Stomach smooth muscle (tissue), 2 donors: ENCODE measurements at regions not wholly inside any gene's neighbourhood (a gene's known extent, or its start where the extent isn't known, plus 50 kb on each side); places are given as distances from the start of the nearest gene placed in this dataset.

Experiments used
- H3K27ac ChIP-seq: one replicate; pipeline ENCODE4 v1.7.0; 2013; ENCODE audit warnings: mild to moderate bottlenecking, low read length, inconsistent platforms
- H3K27me3 ChIP-seq, 2 donors: one replicate each; pipeline ENCODE4 v1.7.0; 2013; ENCODE audit warnings: low read length in 2 of 2; ENCODE audit not compliant: insufficient read depth in 2 of 2, control insufficient read depth in 1 of 2
- H3K36me3 ChIP-seq, 2 donors: one replicate each; pipeline ENCODE4 v1.7.0; 2013; ENCODE audit warnings: low read length in 2 of 2; ENCODE audit not compliant: control insufficient read depth in 2 of 2, insufficient read depth in 2 of 2
- H3K4me1 ChIP-seq: one replicate; pipeline ENCODE4 v1.7.0; 2013; ENCODE audit warnings: low read length; ENCODE audit not compliant: control insufficient read depth, insufficient read depth
- H3K4me3 ChIP-seq, 2 donors: one replicate each; pipeline ENCODE4 v1.7.0; 2013; ENCODE audit warnings: low read length in 2 of 2
- H3K9ac ChIP-seq, 2 donors: one replicate each; pipeline ENCODE4 v1.7.0; 2013; ENCODE audit warnings: low read length in 2 of 2, mild to moderate bottlenecking in 1 of 2
- H3K9me3 ChIP-seq, 2 donors: one replicate each; pipeline ENCODE4 v1.7.0; 2013; ENCODE audit warnings: low read length in 2 of 2; ENCODE audit not compliant: control insufficient read depth in 2 of 2
- donor health status: healthy.
- donor health status: Pancreatic carcinoma.

DNA sequence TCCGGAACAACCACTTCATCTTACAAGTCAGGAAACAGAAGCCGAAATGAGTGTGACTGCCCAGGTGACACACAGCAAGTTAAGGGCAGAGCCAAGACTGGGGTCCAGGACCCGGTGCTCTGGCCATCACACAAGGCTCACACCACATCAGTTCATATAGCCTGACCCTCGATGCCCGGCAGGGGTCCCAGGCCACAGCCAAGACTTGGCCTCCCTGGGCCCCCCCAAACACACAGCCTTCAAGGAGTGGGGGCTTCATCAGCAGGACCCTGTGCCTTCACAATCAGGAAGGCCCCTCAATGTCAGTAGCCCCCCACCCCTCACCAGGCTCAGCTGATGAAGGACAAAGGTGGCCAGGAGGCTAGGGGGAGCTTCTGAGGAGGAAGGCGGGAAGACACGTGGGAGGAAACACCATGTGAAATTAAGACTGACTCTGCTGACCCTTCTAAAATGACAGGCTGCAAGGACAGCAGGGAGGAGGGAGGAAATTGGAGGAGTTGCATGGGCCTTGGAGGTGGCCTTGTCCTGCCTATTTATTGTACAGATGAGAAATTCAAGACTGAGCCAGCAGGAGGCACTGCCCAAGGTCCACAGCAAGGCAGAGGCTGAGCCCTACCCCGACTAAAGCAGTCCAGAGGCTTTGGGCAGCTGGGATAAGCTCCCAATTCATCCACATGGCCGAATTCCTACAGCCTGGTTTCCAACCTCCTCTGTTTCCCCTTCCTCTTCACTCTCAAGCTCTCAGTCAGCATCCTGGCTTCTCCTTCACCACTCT is 216.1 kb upstream of the ZMIZ1 start:
- no peaks in the 10 kb centered on the region for H3K36me3 ChIP-seq
- no peaks in the 10 kb centered on the region for H3K27me3 ChIP-seq
- H3K9ac ChIP-seq, result no peak overlapping the region
- no peak overlapping the region for H3K4me3 ChIP-seq
- no peaks in the 10 kb centered on the region for H3K9me3 ChIP-seq
- H3K27ac ChIP-seq, result no peak overlapping the region
- H3K4me1 ChIP-seq, result peaks cover 6% of the 10 kb centered on the region

DNA sequence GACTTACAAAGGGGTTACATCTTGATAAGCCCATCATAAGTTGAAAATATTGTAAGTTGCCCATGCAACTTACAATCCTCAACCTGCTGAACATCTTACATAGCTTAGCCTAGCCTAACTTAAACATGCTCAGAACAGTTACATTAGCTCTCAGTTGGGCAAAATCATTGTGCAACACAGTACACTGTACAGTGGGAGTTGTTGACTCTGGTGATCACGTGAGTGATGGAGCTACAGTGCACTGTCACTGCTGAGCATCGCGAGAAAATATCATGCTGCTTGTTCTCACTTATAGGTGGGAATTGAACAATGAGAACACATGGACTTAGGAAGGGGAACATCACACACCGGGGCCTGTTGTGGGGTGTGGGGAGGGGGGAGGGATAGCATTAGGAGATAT is 214.9 kb upstream of the ZMIZ1 start:
- Histone ChIP-seq H3K9ac (no peak overlapping the region), H3K36me3 (no peaks in the 10 kb centered on the region), H3K4me1 (peaks cover 6% of the 10 kb centered on the region), H3K9me3 (no peaks in the 10 kb centered on the region), H3K27me3 (no peaks in the 10 kb centered on the region), H3K27ac (no peak overlapping the region), H3K4me3 (no peak overlapping the region)

DNA sequence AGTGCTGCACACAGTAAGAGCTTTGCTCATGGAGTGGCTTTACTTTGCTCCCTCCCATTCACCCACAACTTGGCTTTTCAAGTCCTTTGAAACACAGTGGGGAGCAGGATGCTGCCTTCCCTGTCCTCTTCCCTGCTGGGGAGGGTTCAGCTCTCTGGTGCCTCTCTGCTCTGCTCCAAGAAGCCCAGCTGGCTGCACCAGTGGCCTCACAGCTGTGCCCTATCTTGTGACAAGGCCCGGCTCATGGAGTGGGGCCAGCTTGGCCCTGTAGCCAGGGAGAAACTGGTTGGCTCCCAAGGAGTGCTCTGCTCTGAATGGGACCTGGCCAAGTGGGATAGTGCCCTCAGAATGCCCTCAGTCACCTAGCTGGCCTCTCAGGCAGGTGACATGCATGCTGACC is 212.3 kb upstream of the ZMIZ1 start:
- Histone ChIP-seq H3K27me3 (no peaks in the 10 kb centered on the region), H3K27ac (no peak overlapping the region)

DNA sequence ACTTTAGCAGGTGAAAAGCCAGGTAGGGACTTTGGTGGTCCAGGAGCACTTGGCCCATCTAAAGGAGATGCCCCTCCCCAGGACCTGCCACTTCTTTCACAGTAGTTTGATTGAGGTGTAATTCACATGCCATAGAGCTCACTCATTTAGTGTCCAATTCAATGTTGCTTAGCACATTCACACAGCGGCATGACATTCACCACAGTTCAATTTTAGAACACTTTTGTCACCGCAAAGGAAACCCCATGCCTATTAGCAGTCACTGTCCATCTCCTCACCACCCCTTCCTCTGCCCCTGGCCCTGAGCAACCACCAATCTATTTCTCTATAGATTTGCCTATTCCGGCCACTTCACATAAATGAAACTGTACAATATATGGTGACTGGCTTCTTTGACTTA is 211.6 kb upstream of the ZMIZ1 start:
- no peak overlapping the region for H3K4me3 ChIP-seq
- no peak overlapping the region for H3K9ac ChIP-seq
- H3K9me3 ChIP-seq, result no peaks in the 10 kb centered on the region
- no peaks in the 10 kb centered on the region for H3K27me3 ChIP-seq
- peaks cover 6% of the 10 kb centered on the region for H3K4me1 ChIP-seq
- H3K27ac ChIP-seq, result no peak overlapping the region
- H3K36me3 ChIP-seq, result no peaks in the 10 kb centered on the region

More for the DNA sequence above, 212.3 kb upstream of the ZMIZ1 start:
- Histone ChIP-seq H3K9me3 (no peaks in the 10 kb centered on the region), H3K36me3 (no peaks in the 10 kb centered on the region), H3K4me1 (peaks cover 6% of the 10 kb centered on the region), H3K9ac (no peak overlapping the region), H3K4me3 (no peak overlapping the region)

DNA sequence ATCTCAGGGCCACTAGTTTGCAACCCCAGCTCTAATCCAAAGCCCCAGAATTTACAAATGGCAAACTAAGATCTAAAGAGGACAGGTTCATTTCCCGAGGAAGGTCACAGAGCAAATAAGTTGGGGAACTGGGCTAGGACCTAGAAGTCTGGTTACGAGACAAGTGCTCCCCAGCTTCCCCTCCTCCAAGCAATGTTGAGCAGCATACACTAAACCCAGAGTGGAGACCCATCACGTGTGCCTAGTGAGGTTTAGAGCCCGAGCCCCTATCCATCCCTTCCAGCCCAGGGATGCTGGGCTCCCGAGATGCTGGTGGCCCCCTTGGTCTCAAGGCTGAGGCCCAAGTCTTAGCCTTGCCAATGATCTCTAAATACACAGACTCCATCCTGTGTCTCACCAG is 209.5 kb upstream of the ZMIZ1 start:
- no peak overlapping the region for H3K4me3 ChIP-seq
- H3K27ac ChIP-seq, result no peak overlapping the region
- H3K9me3 ChIP-seq, result no peaks in the 10 kb centered on the region
- peaks cover 6% of the 10 kb centered on the region for H3K4me1 ChIP-seq
- H3K27me3 ChIP-seq, result no peaks in the 10 kb centered on the region
- H3K36me3 ChIP-seq, result no peaks in the 10 kb centered on the region
- no peak overlapping the region for H3K9ac ChIP-seq

DNA sequence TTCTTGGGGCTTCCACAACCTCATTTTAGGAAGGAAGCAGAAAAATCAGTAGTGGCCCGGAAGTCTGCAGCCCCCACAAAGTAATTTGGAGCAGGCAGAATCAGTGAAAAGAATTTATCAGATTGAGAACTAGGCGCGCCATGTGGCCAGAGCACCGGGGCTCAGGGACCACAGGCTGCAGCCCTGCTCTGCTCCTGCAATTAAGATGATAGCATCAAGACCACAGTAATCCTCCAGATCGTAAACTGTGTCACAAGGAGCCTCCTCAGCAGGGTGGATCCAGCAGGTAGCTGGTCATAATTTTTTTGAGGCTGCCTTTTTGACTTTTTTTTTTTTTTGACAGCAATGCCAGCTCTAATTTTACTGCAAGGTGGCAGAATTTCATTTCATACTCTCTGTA is 209.0 kb upstream of the ZMIZ1 start:
- H3K4me3 ChIP-seq, result no peak overlapping the region
- H3K4me1 ChIP-seq, result peaks cover 6% of the 10 kb centered on the region
- H3K27me3 ChIP-seq, result no peaks in the 10 kb centered on the region
- H3K27ac ChIP-seq, result no peak overlapping the region
- no peaks in the 10 kb centered on the region for H3K36me3 ChIP-seq
- H3K9me3 ChIP-seq, result no peaks in the 10 kb centered on the region
- H3K9ac ChIP-seq, result no peak overlapping the region

DNA sequence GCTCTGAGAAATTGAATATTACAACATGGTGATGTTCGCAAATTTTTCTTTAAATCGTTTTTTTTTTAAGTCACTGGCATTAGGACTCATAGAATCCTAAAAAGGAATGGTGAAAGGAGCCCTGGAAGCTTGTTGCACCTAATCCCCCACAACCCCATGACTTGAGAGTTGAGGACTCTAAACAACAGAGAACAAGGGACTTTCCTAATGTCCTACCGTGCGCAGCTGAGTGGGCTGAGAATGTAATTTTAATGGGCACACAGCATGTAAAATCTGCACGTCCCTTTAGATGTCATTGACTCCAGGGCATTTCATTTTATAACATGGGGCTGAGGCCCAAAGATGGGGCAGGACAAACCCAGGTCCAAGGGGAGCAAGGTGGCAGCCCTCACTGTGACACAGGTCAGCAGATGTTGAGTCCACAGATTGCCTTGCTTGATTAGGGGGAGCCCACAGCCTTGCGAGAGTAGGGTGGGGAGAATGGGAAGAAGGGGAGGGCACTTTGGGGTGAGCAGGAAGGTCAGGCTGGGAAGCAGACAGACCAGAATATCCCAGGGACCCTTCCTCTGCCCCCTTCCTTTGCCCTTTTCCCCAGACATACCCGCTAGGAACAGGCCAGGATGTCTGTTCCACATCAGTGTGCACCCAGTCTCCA is 208.4 kb upstream of the ZMIZ1 start:
- Histone ChIP-seq H3K9me3 (no peaks in the 10 kb centered on the region), H3K27ac (no peak overlapping the region), H3K4me1 (peaks cover 10% of the 10 kb centered on the region), H3K36me3 (no peaks in the 10 kb centered on the region), H3K9ac (no peak overlapping the region), H3K4me3 (no peak overlapping the region), H3K27me3 (no peaks in the 10 kb centered on the region)

DNA sequence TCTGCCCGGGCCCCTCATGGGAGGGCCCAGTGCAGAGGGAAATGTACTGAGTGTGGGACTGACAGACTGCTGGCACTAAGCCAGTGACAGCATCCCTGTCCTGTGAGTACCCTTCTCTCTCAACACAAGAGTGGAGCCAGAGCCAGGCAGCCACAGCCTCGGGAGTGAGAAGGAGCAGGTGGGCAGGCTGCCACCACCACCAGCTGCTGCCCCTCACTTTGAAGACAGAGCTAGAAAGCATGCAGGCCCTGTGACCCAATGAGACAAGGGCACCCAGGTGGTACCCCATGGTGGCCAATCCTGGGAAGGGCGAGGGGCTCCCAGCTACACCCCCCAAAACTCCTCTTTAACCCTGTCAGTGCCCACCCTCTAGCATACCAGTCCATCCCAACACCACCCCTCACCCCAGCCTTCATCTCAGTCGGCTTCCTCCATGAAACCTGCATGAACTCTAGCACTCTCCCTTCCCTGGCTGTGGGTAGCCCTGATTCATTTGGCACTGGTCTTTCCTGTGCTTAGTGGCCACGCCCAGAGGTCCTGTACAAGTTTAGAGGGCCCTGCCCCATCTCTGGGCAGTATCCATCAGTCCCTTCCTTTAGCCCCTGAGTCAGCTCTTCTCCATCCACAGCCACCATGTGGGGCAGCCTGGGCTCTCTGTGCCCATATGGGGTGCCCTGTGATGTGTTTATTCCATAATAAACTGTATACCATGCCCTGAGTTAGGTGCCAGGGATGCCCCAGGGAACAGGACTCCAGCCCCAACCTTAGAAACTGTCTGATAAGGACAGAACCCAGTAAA is 207.0 kb upstream of the ZMIZ1 start:
- Histone ChIP-seq H3K9me3 (no peaks in the 10 kb centered on the region), H3K27me3 (no peaks in the 10 kb centered on the region), H3K4me1 (peaks cover 11% of the 10 kb centered on the region), H3K27ac (no peak overlapping the region), H3K4me3 (no peak overlapping the region), H3K9ac (no peak overlapping the region), H3K36me3 (no peaks in the 10 kb centered on the region)

DNA sequence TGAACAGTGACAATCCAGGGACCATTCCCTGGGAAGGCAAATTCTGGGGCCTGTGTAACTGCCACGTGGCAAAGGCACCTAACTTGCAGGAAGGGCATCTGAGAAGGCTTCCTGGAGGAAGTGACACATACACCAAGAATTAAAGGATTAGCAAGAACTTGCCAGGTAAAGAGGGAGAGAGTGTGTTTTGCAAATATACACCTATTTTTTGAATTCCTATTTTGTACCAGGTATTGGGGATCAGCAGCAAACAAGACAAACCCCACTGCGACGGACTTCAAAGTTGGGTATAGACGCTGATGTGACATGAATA is 206.5 kb upstream of the ZMIZ1 start:
- Histone ChIP-seq H3K9me3 (no peaks in the 10 kb centered on the region), H3K27ac (no peak overlapping the region), H3K27me3 (no peaks in the 10 kb centered on the region), H3K36me3 (no peaks in the 10 kb centered on the region), H3K4me1 (peaks cover 11% of the 10 kb centered on the region), H3K4me3 (no peak overlapping the region), H3K9ac (no peak overlapping the region)

DNA sequence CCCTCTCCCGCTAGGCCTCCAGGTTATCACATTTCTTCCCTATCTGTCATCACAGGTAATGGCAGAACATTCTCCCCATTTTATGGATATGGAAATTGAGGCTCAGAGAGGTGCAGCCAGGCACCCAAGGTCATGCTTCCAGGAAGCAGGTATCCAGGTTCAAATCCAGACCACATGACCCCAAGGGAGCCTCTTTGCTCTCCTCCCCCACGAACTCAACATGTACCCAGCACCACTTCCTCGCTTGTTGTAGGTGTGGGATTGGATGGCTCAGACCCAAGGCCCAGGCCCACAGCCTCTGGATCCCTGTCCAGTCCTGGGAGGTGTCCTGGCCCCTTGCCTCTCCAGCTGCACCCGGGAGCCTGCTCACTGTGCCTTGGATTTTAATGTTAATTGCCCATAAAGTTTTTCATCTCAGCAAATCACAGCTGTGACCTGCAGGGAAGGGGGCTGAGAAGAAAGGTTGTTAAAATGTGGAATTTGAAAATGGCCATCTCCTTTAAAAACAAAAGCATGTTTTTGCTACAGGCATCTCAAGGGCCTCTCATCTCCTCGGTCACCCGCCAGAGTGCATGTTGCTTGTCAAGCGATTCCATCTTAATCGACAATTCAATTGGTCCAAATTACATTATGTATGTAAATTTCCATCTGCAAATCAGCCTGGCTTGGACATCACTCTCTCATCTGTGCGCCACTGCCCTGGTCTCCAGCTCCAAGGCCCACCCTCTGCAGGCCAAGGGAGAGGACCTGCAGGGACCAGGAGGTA is 205.4 kb upstream of the ZMIZ1 start:
- Histone ChIP-seq H3K9ac (no peak overlapping the region), H3K9me3 (no peaks in the 10 kb centered on the region), H3K4me3 (no peak overlapping the region), H3K36me3 (no peaks in the 10 kb centered on the region), H3K27me3 (no peaks in the 10 kb centered on the region), H3K4me1 (peaks cover 14% of the 10 kb centered on the region), H3K27ac (no peak overlapping the region)
